HEK293 (cell line): ENCODE measurements at regions not wholly inside any gene's neighbourhood (a gene's known extent, or its start where the extent isn't known, plus 50 kb on each side); places are given as distances from the start of the nearest gene placed in this dataset.

Source experiments
- ATF2 ChIP-seq: fragments of 450-650 bp; formaldehyde crosslinking; IDR thresholded peaks from 2 replicates; pipeline ENCODE4 v1.5.1; 2016; ENCODE audit warnings: missing biosample characterization, missing genetic modification characterization, low read depth
- GLI4 ChIP-seq: fragments of 450-650 bp; formaldehyde crosslinking; IDR thresholded peaks from 2 replicates; pipeline ENCODE4 v1.5.1; 2016; ENCODE audit warnings: missing biosample characterization, missing genetic modification characterization
- KLF9 ChIP-seq: fragments of 450-650 bp; formaldehyde crosslinking; IDR thresholded peaks from 2 replicates; pipeline ENCODE4 v1.5.1; 2016; ENCODE audit warnings: missing biosample characterization, missing genetic modification characterization, low read depth
- TCF7L2 ChIP-seq: IDR thresholded peaks from 2 replicates; pipeline ENCODE4 v1.6.1; 2011; ENCODE audit warnings: low read depth, mild to moderate bottlenecking, inconsistent platforms, low read length, moderate library complexity, borderline replicate concordance
- YY1 ChIP-seq: fragments of 450-650 bp; formaldehyde crosslinking; IDR thresholded peaks from 2 replicates; pipeline ENCODE4 v1.5.1; 2018; ENCODE audit warnings: missing biosample characterization, missing genetic modification characterization
- ZFP3 ChIP-seq: fragments of 450-650 bp; formaldehyde crosslinking; IDR thresholded peaks from 2 replicates; pipeline ENCODE4 v1.5.1; 2016; ENCODE audit warnings: low read depth, missing biosample characterization, missing genetic modification characterization
- ZNF311 ChIP-seq: fragments of 450-650 bp; formaldehyde crosslinking; IDR thresholded peaks from 2 replicates; pipeline ENCODE4 v1.5.1; 2017; ENCODE audit warnings: missing biosample characterization, missing genetic modification characterization, borderline replicate concordance
- ZNF335 ChIP-seq: fragments of 450-650 bp; formaldehyde crosslinking; conservative IDR thresholded peaks from 2 replicates; pipeline ENCODE4 v1.5.1; 2016; ENCODE audit warnings: missing biosample characterization, missing genetic modification characterization
- ZNF623 ChIP-seq: fragments of 450-650 bp; formaldehyde crosslinking; IDR thresholded peaks from 2 replicates; pipeline ENCODE4 v1.5.1; 2016; ENCODE audit warnings: missing biosample characterization, missing genetic modification characterization
- ZNF629 ChIP-seq: fragments of 450-650 bp; formaldehyde crosslinking; IDR thresholded peaks from 2 replicates; pipeline ENCODE4 v1.5.1; 2017; ENCODE audit warnings: missing biosample characterization, missing genetic modification characterization
- ZNF792 ChIP-seq: fragments of 450-650 bp; formaldehyde crosslinking; IDR thresholded peaks from 2 replicates; pipeline ENCODE4 v1.5.1; 2016; ENCODE audit warnings: missing biosample characterization, missing genetic modification characterization
- TF ChIP-seq, protein P1 (sequence below): fragments of 450-650 bp; formaldehyde crosslinking; IDR thresholded peaks from 2 replicates; pipeline ENCODE4 v1.5.1; 2016; ENCODE audit warnings: missing biosample characterization, missing genetic modification characterization
- TF ChIP-seq, protein P2 (sequence below): sonication (generic); formaldehyde crosslinking; IDR thresholded peaks from 2 replicates; pipeline ENCODE4 v1.8.1; 2022; ENCODE audit warnings: mild to moderate bottlenecking, moderate library complexity, missing genetic modification reagents
- TF ChIP-seq, protein P3 (sequence below): fragments of 450-650 bp; formaldehyde crosslinking; IDR thresholded peaks from 2 replicates; pipeline ENCODE4 v1.5.1; 2016; ENCODE audit warnings: missing biosample characterization, missing genetic modification characterization

DNA sequence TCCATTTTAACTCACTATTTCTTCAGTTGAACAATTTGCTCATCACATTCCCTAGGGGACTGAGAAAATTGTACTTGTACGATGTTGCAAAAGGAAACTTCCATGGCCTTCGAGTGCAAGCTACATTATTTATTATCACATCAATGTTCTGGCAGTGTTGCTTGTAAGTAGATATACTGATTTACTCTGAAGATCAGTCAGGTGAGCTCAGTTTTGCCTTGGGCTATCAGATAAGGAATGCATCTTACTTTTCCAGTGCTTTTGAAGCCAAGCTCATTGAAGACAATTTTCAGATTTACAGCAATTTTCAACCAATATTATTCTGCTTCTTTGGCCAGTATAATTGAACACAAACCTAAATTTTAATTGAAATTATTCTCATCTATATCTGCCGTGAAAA is 1296.9 kb downstream of the RAPGEF2 start:
- TF ChIP-seq, protein P1, sequence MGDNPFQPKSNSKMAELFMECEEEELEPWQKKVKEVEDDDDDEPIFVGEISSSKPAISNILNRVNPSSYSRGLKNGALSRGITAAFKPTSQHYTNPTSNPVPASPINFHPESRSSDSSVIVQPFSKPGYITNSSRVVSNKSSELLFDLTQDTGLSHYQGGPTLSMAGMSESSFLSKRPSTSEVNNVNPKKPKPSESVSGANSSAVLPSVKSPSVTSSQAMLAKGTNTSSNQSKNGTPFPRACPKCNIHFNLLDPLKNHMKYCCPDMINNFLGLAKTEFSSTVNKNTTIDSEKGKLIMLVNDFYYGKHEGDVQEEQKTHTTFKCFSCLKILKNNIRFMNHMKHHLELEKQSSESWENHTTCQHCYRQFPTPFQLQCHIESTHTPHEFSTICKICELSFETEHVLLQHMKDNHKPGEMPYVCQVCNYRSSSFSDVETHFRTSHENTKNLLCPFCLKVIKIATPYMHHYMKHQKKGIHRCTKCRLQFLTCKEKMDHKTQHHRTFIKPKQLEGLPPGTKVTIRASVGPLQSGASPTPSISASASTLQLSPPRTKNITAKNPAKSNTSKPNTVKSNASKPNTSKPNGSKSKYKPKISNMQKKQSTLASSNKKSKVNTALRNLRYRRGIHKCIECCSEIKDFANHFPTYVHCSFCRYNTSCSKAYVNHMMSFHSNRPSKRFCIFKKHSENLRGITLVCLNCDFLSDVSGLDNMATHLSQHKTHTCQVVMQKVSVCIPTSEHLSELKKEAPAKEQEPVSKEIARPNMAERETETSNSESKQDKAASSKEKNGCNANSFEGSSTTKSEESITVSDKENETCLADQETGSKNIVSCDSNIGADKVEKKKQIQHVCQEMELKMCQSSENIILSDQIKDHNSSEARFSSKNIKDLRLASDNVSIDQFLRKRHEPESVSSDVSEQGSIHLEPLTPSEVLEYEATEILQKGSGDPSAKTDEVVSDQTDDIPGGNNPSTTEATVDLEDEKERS, result no peak
- no peak for TF ChIP-seq ZNF311 (tag by site-specific recombination)
- TF ChIP-seq, protein P2, sequence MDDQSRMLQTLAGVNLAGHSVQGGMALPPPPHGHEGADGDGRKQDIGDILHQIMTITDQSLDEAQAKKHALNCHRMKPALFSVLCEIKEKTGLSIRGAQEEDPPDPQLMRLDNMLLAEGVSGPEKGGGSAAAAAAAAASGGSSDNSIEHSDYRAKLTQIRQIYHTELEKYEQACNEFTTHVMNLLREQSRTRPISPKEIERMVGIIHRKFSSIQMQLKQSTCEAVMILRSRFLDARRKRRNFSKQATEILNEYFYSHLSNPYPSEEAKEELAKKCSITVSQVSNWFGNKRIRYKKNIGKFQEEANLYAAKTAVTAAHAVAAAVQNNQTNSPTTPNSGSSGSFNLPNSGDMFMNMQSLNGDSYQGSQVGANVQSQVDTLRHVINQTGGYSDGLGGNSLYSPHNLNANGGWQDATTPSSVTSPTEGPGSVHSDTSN, result no peak
- TF ChIP-seq, protein P3, sequence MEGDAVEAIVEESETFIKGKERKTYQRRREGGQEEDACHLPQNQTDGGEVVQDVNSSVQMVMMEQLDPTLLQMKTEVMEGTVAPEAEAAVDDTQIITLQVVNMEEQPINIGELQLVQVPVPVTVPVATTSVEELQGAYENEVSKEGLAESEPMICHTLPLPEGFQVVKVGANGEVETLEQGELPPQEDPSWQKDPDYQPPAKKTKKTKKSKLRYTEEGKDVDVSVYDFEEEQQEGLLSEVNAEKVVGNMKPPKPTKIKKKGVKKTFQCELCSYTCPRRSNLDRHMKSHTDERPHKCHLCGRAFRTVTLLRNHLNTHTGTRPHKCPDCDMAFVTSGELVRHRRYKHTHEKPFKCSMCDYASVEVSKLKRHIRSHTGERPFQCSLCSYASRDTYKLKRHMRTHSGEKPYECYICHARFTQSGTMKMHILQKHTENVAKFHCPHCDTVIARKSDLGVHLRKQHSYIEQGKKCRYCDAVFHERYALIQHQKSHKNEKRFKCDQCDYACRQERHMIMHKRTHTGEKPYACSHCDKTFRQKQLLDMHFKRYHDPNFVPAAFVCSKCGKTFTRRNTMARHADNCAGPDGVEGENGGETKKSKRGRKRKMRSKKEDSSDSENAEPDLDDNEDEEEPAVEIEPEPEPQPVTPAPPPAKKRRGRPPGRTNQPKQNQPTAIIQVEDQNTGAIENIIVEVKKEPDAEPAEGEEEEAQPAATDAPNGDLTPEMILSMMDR, result no peak
- TF ChIP-seq ZNF792 (tag by site-specific recombination), result no peak
- no peak for TF ChIP-seq ZFP3 (tag by site-specific recombination)
- TF ChIP-seq ZNF623 (tag by site-specific recombination), result no peak
- TF ChIP-seq YY1 (tag by site-specific recombination), result no peak
- TF ChIP-seq TCF7L2, result no peak
- no peak for TF ChIP-seq KLF9 (tag by site-specific recombination)
- no peak for TF ChIP-seq ATF2
- TF ChIP-seq ZNF629 (tag by site-specific recombination), result no peak
- TF ChIP-seq GLI4 (tag by site-specific recombination), result no peak
- no peak for TF ChIP-seq ZNF335 (tag by site-specific recombination)
